ENCODE measurements at regions not wholly inside any gene's neighbourhood (a gene's known extent, or its start where the extent isn't known, plus 50 kb on each side); places are given as distances from the start of the nearest gene placed in this dataset.
"Not testable (repeated sequence)": the region's sequence is repeated elsewhere in the genome, so short reads cannot be mapped to it uniquely, and the experiment has no call there.

DNA sequence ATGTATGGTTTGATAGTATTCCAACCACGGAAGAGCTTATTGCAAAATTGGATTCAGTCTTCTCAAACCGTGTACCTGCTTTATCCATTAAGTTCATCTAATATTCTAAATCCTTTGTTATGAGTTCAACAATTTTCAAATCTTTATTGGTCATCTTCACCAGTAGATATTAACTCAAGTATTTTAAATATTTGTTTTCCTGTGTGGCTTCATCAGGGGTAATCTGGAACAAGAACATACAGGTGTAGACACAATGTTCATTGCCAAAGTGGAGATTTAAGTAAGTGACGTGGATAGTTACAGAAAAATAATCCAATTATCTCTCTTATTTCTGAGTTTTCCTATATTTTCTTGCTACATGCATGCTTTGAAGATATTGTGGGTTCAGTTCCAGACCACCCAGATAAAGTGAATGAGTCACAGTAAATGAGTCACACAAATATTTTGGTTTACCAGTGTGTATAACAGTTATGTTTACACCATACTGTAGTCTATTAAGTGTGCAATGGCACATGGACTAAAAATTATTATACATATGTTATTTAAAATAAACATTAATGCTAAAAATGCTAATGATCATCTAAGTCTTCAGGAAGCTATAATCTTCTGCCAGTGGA is 429.0 kb upstream of the POT1 start:
- no peak for DNase-seq

DNA sequence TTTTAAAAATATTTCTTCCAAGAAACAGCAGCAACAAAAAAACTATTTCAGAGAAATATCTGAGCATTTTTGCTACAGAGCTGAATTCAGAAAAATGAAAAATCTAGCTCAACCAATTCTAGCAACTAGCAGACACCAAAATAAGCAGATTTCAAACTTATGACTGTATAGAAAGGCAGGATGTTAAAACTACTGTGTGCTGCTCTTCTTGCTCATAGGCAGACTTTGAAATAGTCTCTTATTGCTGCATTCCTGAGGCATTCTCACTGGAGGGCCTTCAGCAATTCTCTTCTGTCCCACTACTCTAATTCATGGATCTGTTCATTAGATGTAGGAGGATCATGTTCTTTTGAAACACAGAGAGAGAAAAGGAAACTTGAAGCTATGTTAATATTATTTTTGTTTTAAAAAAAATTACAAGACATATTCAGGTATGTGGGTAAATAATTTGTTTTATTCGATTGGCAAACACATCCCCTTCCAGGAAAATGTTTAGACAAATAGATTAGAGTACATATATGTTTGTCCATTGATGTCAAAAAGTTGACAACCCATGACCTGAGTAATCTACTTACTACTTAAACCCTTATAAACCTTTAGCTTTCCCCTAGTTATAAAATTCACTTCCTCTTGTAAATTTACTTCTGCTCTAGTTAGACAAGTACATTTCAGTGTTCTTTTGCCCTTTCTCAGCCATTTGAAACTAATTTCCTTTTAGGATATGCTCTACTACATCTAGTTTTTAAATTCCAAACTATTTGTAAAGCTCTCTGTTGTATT is 428.2 kb upstream of the POT1 start:
- DNase-seq = no peak

DNA sequence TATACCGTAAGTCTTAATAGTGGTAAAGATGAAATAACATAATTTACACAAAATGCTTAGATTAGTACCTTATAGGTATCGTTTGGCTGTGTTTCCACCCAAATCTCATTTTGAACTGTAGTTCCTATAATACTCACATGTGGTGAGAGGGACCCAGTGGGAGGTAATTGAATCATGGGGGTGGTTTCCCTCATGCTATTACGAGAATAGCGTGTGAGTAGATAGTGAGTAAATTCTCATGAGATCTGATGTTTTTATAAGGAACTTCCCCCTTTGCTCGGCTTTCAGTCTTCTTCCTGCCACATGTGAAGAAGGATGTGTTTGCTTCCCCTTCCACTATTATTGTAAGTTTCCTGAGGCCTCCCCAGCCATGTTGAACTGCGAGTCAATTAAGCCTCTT is 426.3 kb upstream of the POT1 start:
- no peak for DNase-seq

DNA sequence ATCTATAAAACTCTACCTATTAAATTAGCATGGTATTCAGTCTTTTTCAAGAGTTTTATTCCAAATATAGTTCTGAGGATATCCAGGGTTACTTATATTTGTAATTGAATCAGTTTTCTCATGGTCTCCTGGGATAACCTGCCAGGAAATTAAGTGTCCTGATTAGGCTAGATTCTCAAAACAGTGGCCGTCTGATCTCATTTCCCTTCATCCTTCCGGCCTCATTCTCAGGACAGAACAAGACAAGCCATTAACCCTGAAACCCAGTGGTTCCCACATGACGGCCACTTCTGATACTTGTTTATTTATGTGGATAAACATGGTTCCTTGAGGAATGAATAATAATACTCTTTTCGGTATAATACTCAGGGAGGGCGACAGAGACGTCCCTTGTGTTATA is 417.6 kb upstream of the POT1 start:
- DNase-seq = no peak

DNA sequence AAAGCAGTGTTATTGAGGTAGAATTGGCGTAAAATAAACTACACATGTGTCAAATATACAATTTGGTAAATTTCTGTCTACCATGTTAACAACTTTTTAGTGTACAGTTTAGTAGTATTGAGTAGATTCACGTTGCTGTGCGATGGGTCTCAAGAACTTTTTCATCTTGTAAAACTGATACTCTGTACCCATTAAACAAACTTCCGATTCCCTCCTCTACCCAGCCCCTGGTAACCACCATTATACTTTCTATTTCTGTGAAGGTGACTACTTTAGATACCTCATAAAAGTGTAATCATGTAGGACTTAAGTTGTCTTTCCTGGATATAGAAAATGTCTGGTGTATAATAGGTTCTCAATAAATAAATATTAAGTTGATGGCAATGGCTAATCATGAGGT is 408.5 kb upstream of the POT1 start:
- DNase-seq = no peak

DNA sequence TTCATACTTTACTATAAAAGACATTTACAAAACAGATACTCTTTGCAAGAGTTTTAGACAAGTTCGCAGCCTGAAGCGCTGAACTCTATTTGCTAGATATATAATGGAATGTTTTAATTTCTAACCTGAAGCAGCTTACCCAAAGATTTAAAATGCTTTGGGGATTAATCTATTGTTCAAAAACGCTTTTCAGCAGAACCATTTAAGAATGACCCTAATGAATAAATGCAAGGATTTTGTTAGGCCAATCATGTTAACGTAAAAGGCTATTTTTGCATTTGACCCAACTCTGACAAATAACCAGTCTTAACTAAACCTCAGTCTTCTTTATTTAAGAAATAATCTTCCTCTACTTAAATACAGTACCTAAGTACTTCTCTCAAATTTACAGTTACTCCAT is 406.7 kb upstream of the POT1 start:
- no peak for DNase-seq

DNA sequence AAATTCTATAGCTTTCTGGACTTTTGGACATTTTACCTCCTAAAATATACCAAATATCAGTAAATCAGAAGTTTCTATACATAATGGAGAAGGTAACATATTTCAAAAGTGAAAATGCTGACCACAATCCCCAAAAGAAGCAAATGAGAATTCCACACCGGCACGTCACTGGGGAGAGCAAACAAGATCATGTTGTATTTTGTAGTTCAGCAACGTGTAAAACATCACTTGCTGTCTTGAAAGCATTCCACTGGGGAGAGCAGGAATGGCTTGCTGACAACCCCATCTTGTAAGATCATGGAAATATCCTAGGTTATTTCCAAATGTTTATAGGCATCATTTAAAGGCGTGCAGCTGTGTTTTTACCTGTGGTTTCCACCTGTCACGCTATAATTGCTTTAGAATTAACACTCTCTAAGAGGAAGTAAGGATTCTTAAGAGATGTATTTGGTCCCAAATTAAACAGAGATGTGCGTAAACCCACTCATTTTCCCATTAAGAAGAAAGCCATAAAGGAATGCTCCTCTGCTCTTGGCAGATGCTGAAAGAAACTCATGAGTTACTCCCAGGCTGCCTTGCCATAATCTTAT is 397.1 kb upstream of the POT1 start:
- no peak for DNase-seq

DNA sequence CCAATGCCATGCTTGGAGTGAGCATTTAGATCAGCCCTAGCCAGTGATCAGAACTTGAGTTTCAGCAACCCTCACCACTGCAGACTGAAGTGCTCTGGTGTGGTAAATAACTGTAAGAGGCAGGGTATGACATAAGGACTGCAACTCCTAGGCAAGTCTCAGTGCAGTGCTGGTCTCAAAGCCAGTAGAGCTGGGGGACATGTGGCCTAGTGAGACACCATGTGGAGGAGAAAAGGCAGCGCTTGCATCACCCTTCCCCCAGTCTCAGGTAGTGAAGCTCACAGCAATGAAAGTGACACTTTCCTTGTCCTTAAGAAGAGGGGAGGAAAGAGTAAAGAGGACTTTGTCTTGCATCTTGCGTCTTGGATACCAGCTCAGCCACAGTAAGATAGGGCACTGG is 386.8 kb upstream of the POT1 start:
- no peak for DNase-seq

DNA sequence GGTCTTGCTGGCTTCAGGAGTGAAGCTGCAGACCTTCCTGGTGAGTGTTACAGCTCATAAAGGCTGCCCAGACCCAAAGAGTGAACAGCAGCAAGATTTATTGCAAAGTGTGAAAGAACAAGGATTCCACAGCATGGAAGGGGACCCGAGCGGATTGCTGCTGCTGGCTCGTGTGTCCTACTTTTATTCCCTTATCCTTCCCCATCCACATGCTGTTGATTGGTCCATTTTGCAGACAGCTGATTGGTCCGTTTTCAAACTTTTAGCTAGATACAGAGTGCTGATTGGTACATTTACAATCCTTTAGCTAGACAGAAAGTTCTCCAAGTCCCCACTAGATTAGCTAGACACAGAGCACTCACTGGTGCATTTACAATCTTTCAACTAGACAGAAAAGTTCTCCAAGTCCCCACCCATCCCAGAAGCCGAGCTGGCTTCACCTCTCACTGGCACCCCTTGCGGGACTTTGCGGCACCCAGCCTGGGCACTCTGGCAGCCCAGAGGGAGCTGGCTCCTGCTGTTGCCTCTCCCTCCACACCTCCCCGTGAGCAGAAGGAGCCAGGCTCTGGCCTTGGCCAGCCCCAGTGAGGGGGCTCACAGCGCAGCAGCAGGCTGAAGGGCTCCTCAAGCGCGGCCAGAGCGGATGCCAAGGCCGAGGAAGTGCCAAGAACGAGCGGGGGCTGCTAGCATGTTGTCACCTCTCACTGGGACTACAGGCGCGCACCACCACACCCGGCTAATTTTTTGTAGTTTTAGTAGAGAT is 369.6 kb upstream of the POT1 start:
- DNase-seq = no peak

DNA sequence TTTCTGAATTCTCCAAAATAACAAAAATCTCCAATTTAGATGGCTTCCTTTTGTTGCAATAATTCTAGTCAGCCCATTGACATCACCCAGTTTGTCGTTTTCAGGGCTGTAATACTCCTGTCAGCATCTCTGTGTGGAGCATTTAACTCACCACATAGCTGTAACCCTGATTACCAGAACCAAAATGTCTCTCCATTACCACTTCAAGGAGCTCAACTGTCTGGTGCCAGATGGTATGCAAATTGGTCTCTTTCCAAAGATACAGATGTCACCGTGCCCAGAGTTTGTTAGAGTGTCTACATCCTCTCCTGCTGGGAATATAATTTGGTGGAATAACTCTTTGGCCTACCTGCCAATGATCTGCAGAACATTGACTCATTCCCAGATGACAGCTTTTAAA is 350.3 kb upstream of the POT1 start:
- no peak for DNase-seq

DNA sequence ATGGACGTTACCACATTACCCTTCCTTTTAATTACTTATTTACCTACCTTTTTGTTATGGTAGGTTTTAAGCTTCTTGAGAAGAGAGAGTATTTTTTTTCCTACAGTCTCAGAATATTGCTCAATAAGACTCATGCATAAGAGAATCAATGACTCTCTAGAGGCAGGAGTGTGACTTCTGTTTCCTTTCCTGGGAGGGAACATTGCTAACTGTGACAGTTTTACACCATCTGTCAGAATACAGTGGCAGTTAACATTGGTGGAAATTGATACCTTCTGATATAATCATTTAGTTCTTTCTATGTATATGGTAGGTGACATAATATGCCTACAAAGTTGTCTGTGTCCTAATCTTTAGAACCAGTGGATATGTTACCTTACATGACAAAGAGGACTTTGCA is 348.7 kb upstream of the POT1 start:
- DNase-seq = no peak

DNA sequence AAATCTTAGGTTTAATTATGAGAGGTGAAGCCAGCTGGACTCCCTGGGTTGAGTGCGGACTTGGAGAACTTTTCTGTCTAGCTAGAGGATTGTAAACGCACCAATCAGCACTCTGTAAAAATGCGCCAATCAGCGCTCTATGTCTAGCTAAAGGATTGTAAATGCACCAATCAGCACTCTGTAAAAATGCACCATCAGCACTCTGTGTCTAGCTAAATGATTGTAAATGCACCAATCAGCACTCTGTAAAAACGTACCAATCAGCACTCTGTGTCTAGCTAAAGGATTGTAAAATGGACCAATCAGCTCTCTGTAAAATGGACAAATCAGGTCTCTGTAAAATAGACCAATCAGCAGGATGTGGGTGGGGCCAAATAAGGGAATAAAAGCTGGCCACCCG is 345.1 kb upstream of the POT1 start:
- not testable (repeated sequence) for DNase-seq

DNA sequence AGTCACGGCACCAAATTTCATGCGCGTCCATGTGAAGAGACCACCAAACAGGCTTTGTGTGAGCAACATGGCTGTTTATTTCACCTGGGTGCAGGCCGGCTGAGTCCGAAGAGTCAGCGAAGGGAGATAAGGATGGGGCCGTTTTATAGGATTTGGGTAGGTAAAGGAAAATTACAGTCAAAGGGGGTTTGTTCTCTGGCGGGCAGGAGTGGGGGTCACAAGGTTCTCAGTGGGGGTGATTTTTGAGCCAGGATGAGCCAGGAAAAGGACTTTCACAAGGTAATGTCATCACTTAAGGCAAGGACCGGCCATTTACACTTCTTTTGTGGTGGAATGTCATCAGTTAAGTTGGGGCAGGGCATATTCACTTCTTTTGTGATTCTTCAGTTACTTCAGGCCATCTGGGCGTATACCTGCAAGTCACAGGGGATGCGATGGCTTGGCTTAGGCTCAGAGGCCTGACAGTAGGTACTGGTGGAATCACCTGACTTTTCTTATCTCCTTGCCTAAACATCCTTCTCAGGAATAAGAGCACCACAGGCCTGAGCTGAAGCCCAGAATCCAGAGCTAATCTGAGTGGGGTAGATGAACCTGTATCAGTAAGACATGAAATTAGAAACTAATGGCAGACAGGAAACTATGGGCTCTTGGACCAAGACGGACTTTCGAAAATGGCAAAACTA is 334.7 kb upstream of the POT1 start:
- DNase-seq = not testable (repeated sequence)

DNA sequence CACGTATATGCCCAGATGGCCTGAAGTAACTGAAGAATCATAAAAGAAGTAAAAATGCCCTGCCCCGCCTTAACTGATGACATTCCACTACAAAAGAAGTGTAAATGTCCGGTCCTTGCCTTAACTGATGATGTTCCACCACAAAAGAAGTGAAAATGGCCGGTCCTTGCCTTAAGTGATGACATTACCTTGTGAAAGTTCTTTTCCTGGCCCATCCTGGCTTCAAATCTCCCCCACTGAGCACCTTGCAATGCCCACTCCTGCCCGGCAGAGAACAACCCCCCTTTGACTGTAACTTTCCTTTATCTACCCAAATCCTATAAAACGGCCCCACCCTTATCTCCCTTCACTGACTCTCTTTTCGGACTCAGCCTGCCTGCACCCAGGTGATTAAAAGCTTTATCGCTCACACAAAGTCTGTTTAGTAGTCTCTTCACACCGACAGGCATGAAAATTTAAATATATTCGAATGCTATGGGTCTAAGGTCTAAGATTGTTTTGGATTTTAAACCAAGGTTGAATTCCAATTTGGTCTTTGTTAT is 329.3 kb upstream of the POT1 start:
- not testable (repeated sequence) for DNase-seq

DNA sequence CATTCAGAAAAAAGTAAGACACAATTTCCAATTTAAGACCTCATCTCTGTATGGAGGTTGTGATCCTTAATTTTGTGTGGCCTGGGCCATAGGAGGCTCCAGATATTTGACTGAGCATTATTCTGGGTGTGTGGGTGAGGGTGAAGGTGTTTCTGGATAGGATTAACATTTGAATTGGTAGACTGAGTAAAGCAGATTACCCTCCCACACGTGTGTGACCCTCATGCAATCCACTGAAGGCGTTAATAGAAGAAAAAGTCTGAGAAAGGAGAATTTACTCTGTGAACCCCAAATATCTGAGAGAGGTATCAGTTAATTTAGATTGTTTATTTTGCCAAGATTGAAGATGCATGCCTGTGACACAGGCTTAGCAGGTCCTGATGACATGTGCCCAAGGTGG is 328.0 kb upstream of the POT1 start:
- no peak for DNase-seq

DNA sequence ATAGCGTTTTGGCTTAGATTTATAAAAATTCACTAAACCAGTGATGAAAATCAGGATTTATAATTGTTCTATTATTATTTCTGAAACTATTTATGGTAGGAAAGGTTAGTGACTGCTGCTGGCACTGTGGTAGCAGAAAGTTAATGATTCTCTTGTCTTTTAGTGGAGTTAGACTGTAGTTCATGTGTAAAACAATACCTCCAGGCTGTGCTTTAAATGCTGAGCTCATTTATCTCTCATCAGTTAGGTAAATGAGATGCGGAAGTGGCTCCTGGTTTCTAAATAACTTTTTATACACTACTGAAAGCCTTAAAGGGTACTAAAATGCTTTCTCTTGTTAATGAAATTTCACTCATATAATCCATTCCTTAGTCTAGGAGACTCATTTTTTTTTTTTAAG is 326.8 kb upstream of the POT1 start:
- no peak for DNase-seq

DNA sequence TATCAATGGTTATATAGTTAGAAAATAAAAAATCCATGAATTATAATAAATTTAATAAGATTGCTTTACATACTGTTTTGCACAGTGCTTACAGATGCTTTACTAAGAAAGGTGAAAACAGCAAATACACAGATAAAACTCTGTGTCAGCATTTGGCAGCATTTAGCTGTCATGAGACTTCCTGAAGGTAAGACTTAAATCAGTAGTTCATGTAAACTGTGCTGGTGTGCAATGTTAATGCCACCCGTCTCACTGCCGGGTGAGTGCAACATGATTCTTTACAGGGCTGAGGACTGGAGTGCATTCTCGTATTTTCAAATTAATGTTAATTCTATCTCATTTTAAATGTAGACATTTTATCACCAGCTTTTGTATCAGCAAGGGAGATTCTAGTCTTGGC is 326.2 kb upstream of the POT1 start:
- no peak for DNase-seq

DNA sequence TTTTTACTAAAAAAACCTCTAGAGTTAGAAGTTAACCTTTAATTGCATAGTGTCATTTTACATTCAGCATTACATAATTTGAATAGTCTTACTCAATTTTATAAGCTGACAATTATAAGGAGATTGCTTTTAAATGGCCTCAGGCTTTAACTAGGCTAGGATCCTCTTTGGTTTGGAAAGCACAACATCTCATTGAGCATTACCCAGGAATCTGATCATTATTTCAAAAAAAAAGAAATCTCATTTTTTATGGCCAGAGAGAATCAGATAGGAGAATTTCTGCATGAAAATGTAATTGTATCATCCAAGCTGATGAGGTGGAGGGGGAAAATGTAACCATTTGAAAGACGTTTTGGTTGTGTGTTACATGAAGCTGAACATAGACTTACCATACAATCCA is 324.9 kb upstream of the POT1 start:
- DNase-seq = no peak

DNA sequence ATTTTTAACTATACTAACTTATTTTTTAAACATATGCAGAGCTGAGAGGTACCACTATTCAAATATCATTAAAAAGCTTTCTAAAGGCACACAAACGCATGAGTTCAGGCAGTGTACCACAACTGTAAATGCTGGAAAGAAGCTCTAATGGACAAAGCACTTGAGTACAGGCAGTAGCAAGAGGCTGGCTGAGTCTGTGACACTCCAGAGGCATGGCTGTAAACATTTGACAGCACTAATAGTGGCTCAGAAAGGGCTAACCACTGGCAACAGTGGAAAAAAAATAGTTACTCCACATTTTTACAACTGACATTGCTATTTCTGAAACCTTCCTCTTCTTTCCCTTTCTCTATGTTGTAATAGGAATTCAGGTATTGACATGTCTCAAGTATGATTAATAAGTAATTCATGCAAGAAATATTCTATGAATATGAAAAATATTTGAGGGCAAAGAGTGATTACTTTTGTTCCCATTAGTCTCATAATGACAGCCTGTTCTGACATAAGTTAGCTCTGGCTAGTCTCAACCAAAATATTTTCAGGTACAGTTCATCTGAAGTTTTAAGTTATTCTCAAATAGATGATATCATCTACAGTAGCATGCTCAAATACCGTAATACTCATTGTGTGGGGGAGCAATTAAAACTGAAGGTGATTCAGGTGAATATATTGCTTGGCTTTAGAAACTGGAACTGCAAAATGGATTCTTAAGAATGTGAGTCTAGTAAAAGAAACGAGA is 324.0 kb upstream of the POT1 start:
- DNase-seq = no peak

DNA sequence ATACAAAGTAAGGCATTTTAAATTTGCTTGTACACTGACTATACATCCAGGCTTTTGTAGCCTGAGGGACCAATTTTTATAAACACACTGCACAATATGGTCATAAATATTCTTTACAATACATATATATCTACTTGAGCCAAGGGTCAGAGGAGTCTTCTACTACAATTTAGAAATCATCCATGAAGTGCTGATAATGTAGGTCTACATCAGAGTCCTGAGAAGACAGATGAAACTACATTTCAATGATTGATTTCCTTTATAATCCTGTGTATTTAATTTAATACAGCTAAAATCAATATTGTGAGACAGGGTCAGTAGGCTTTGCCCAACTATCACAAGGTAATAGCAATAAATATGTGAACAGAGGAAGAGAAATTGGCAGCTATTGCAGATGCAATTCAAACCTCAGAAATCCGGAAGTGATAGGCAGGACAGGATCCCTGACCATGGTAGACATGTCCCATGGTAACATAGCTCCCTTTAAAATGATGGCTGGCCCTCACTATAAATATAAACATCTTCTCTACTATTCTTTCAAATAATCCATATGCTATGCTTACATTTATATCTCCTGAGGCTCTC is 318.0 kb upstream of the POT1 start:
- no peak for DNase-seq

DNA sequence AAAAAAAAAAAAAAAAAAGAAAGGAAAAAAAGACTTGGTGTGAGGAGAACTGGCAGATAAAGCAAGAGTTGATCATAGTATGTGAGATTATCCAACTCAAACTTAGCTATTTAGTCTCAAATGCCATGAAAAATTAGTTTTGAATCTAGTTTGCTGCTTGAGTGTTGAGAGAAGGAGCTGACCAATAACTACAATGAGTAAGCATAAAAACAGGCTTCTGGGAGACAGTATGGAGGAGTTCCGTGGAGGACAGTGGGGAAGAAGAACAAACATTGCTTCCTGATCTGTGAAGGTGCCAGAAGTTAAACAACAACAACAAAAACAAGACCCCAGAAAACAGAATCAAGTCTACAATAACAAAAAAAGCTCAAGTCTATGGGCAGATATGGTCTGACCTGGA is 317.1 kb upstream of the POT1 start:
- no peak for DNase-seq

DNA sequence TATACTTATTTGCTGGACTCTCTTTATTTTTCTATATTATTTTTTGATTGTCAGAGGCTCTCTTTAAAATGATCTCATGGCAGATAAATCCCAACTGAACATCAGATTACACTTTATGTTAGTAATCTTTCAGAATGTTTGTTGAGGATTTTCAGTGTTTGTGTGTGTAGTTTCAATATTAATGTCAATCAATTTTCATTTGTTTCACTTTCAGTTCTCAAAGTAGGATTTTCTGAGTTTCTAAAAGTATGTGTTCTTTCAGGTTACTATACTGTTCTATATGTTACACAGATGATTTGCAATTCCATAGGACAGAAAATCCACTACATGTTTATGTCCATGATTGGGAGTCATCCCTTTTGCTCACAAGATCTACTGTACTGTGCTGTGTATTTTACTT is 311.9 kb upstream of the POT1 start:
- no peak for DNase-seq

All from NCI-H510A treated with DMSO at 0.1 percent for 48 hours (cell line).